ENCODE measurements at regions not wholly inside any gene's neighbourhood (a gene's known extent, or its start where the extent isn't known, plus 50 kb on each side); places are given as distances from the start of the nearest gene placed in this dataset.

- WGBS, 2 donors (ENCODE audit: extremely low coverage in 2 of 2, insufficient read length in 2 of 2, insufficient replicate concordance in 1 of 2): no CpG with 5 or more reads among the region's 9 CpGs
- Histone ChIP-seq H2BK12ac (ENCODE audit: low read length) (no peak overlapping the region), H3K9ac (ENCODE audit: low read depth, low read length, poor library complexity) (no peak overlapping the region), H3K4me2 (ENCODE audit: insufficient read depth, low read length, poor library complexity, severe bottlenecking) (no peak overlapping the region), H4K8ac (ENCODE audit: low read depth, low read length) (no peak overlapping the region), H2AFZ (ENCODE audit: low read length) (no peak overlapping the region), H3K14ac (ENCODE audit: low read length) (no peak overlapping the region), H3K23ac (ENCODE audit: low read depth, low read length, poor library complexity) (no peak overlapping the region), H4K91ac (ENCODE audit: low read depth, low read length, poor library complexity) (no peak overlapping the region), H3K9me3 (replicated peaks in 1 of 2; ENCODE audit: control insufficient read depth in 2 of 2, insufficient read depth in 1 of 2, low read depth in 1 of 2, low read length in 2 of 2) (no peaks in the 10 kb centered on the region), H3K36me3 (replicated peaks in 1 of 2; ENCODE audit: control insufficient read depth in 2 of 2, insufficient read depth in 2 of 2, low read length in 2 of 2) (no peaks in the 10 kb centered on the region), H2BK120ac (ENCODE audit: low read depth, low read length) (no peak overlapping the region), H2BK5ac (ENCODE audit: low read length) (no peak overlapping the region), H2BK15ac (ENCODE audit: low read length) (no peak overlapping the region), H3K27ac (replicated peaks; ENCODE audit: low read length) (no peak overlapping the region), H3K4ac (ENCODE audit: low read length) (no peak overlapping the region), H3K4me3 (ENCODE audit: low read length in 2 of 2) (no peak overlapping the region), H3K79me1 (ENCODE audit: low read depth, low read length) (no peaks in the 10 kb centered on the region), H3K4me1 (ENCODE audit: control insufficient read depth in 2 of 2, insufficient read depth in 1 of 2, low read depth in 1 of 2, low read length in 2 of 2) (no peaks in the 10 kb centered on the region), H2AK5ac (ENCODE audit: low read depth, low read length) (no peak overlapping the region), H3K27me3 (ENCODE audit: control insufficient read depth in 3 of 3, insufficient read depth in 3 of 3, low read depth in 1 of 3, low read length in 3 of 3) (no peaks in the 10 kb centered on the region), H3K18ac (ENCODE audit: low read length) (no peak overlapping the region)
- no peak for DNase-seq (ENCODE audit: low spot score)
Measured at GRCh38 chrX:124426288-124427169, 80.2 kb downstream of the SH2D1A start.

DNA sequence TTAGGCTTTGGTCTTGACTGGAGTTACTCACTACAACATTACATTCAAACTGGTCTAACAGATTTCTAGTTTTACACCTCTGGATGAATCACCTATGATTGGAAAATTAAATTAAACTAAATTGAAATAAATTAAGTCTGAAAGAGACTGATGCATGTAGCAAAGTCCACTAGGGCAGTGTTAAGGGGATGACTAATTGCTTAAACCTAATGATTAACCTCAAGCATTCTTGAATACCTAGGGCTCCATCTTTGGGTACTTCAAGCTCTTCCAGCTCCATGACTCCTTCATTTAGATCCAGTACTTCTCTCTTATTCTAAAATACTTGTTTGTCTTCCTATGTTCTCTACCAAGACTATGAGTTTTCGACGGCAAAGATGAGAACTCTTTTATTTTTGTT lies 86.8 kb downstream of the SH2D1A start:
- no peak overlapping the region for H3K4me3 ChIP-seq (ENCODE audit: low read length in 2 of 2)
- H3K27ac ChIP-seq (replicated peaks; ENCODE audit: low read length): no peak overlapping the region
- no peak overlapping the region for H2BK120ac ChIP-seq (ENCODE audit: low read depth, low read length)
- no peak overlapping the region for H3K14ac ChIP-seq (ENCODE audit: low read length)
- H3K9ac ChIP-seq (ENCODE audit: low read depth, low read length, poor library complexity): no peak overlapping the region
- no peak overlapping the region for H2AK5ac ChIP-seq (ENCODE audit: low read depth, low read length)
- no peaks in the 10 kb centered on the region for H3K36me3 ChIP-seq (replicated peaks in 1 of 2; ENCODE audit: control insufficient read depth in 2 of 2, insufficient read depth in 2 of 2, low read length in 2 of 2)
- DNase-seq (ENCODE audit: low spot score): no peak
- no peak overlapping the region for H4K8ac ChIP-seq (ENCODE audit: low read depth, low read length)
- H4K91ac ChIP-seq (ENCODE audit: low read depth, low read length, poor library complexity): no peak overlapping the region
- H3K27me3 ChIP-seq (ENCODE audit: control insufficient read depth in 3 of 3, insufficient read depth in 3 of 3, low read depth in 1 of 3, low read length in 3 of 3): no peaks in the 10 kb centered on the region
- H2BK15ac ChIP-seq (ENCODE audit: low read length): no peak overlapping the region
- H3K23ac ChIP-seq (ENCODE audit: low read depth, low read length, poor library complexity): no peak overlapping the region
- no peaks in the 10 kb centered on the region for H3K79me1 ChIP-seq (ENCODE audit: low read depth, low read length)
- H2AFZ ChIP-seq (ENCODE audit: low read length): no peak overlapping the region
- no peak overlapping the region for H3K18ac ChIP-seq (ENCODE audit: low read length)
- H3K4ac ChIP-seq (ENCODE audit: low read length): no peak overlapping the region
- no peak overlapping the region for H3K4me2 ChIP-seq (ENCODE audit: insufficient read depth, low read length, poor library complexity, severe bottlenecking)
- no peaks in the 10 kb centered on the region for H3K4me1 ChIP-seq (ENCODE audit: control insufficient read depth in 2 of 2, insufficient read depth in 1 of 2, low read depth in 1 of 2, low read length in 2 of 2)
- no CpG with 5 or more reads among the region's 2 CpGs for WGBS, 2 donors (ENCODE audit: extremely low coverage in 2 of 2, insufficient read length in 2 of 2, insufficient replicate concordance in 1 of 2)
- no peaks in the 10 kb centered on the region for H3K9me3 ChIP-seq (replicated peaks in 1 of 2; ENCODE audit: control insufficient read depth in 2 of 2, insufficient read depth in 1 of 2, low read depth in 1 of 2, low read length in 2 of 2)
- no peak overlapping the region for H2BK12ac ChIP-seq (ENCODE audit: low read length)
- no peak overlapping the region for H2BK5ac ChIP-seq (ENCODE audit: low read length)

- Histone ChIP-seq H3K23ac (ENCODE audit: low read depth, low read length, poor library complexity) (no peak overlapping the region), H3K4me2 (ENCODE audit: insufficient read depth, low read length, poor library complexity, severe bottlenecking) (no peak overlapping the region), H3K36me3 (replicated peaks in 1 of 2; ENCODE audit: control insufficient read depth in 2 of 2, insufficient read depth in 2 of 2, low read length in 2 of 2) (no peaks in the 10 kb centered on the region), H3K14ac (ENCODE audit: low read length) (no peak overlapping the region), H2BK12ac (ENCODE audit: low read length) (no peak overlapping the region), H3K27me3 (ENCODE audit: control insufficient read depth in 3 of 3, insufficient read depth in 3 of 3, low read depth in 1 of 3, low read length in 3 of 3) (no peaks in the 10 kb centered on the region), H3K9me3 (replicated peaks in 1 of 2; ENCODE audit: control insufficient read depth in 2 of 2, insufficient read depth in 1 of 2, low read depth in 1 of 2, low read length in 2 of 2) (no peaks in the 10 kb centered on the region), H4K8ac (ENCODE audit: low read depth, low read length) (no peak overlapping the region), H3K18ac (ENCODE audit: low read length) (no peak overlapping the region), H3K9ac (ENCODE audit: low read depth, low read length, poor library complexity) (no peak overlapping the region), H4K91ac (ENCODE audit: low read depth, low read length, poor library complexity) (no peak overlapping the region), H2BK5ac (ENCODE audit: low read length) (no peak overlapping the region), H2AK5ac (ENCODE audit: low read depth, low read length) (no peak overlapping the region), H3K4me1 (ENCODE audit: control insufficient read depth in 2 of 2, insufficient read depth in 1 of 2, low read depth in 1 of 2, low read length in 2 of 2) (no peaks in the 10 kb centered on the region), H3K4me3 (ENCODE audit: low read length in 2 of 2) (no peak overlapping the region), H3K27ac (replicated peaks; ENCODE audit: low read length) (no peak overlapping the region), H2BK120ac (ENCODE audit: low read depth, low read length) (no peak overlapping the region), H3K4ac (ENCODE audit: low read length) (no peak overlapping the region), H3K79me1 (ENCODE audit: low read depth, low read length) (no peaks in the 10 kb centered on the region), H2AFZ (ENCODE audit: low read length) (no peak overlapping the region), H2BK15ac (ENCODE audit: low read length) (no peak overlapping the region)
- no CpG with 5 or more reads among the region's 4 CpGs for WGBS, 2 donors (ENCODE audit: extremely low coverage in 2 of 2, insufficient read length in 2 of 2, insufficient replicate concordance in 1 of 2)
- DNase-seq (ENCODE audit: low spot score): no peak
Measured at GRCh38 chrX:124435616-124436015, 89.3 kb downstream of the SH2D1A start.

GRCh38 chrX:124440695-124441094 lies 94.3 kb downstream of the SH2D1A start:
- H3K27ac ChIP-seq (replicated peaks; ENCODE audit: low read length): no peak overlapping the region
- no peak overlapping the region for H3K4me3 ChIP-seq (ENCODE audit: low read length in 2 of 2)
- no peaks in the 10 kb centered on the region for H3K4me1 ChIP-seq (ENCODE audit: control insufficient read depth in 2 of 2, insufficient read depth in 1 of 2, low read depth in 1 of 2, low read length in 2 of 2)
- H3K18ac ChIP-seq (ENCODE audit: low read length): no peak overlapping the region
- no peak overlapping the region for H2AFZ ChIP-seq (ENCODE audit: low read length)
- peaks cover 0 to 5% (median 0%) of the 10 kb centered on the region in 3 experiments for H3K27me3 ChIP-seq (ENCODE audit: control insufficient read depth in 3 of 3, insufficient read depth in 3 of 3, low read depth in 1 of 3, low read length in 3 of 3)
- no peaks in the 10 kb centered on the region for H3K36me3 ChIP-seq (replicated peaks in 1 of 2; ENCODE audit: control insufficient read depth in 2 of 2, insufficient read depth in 2 of 2, low read length in 2 of 2)
- no peaks in the 10 kb centered on the region for H3K79me1 ChIP-seq (ENCODE audit: low read depth, low read length)
- H3K4me2 ChIP-seq (ENCODE audit: insufficient read depth, low read length, poor library complexity, severe bottlenecking): no peak overlapping the region
- WGBS, 2 donors (ENCODE audit: extremely low coverage in 2 of 2, insufficient read length in 2 of 2, insufficient replicate concordance in 1 of 2): no CpG with 5 or more reads among the region's 2 CpGs
- no peak overlapping the region for H2BK15ac ChIP-seq (ENCODE audit: low read length)
- no peak overlapping the region for H3K9ac ChIP-seq (ENCODE audit: low read depth, low read length, poor library complexity)
- H2AK5ac ChIP-seq (ENCODE audit: low read depth, low read length): no peak overlapping the region
- no peak overlapping the region for H2BK5ac ChIP-seq (ENCODE audit: low read length)
- no peak overlapping the region for H4K8ac ChIP-seq (ENCODE audit: low read depth, low read length)
- no peak overlapping the region for H3K4ac ChIP-seq (ENCODE audit: low read length)
- H2BK120ac ChIP-seq (ENCODE audit: low read depth, low read length): no peak overlapping the region
- no peak overlapping the region for H2BK12ac ChIP-seq (ENCODE audit: low read length)
- no peak overlapping the region for H3K14ac ChIP-seq (ENCODE audit: low read length)
- no peak overlapping the region for H3K23ac ChIP-seq (ENCODE audit: low read depth, low read length, poor library complexity)
- H4K91ac ChIP-seq (ENCODE audit: low read depth, low read length, poor library complexity): no peak overlapping the region
- DNase-seq (ENCODE audit: low spot score): no peak
- no peaks in the 10 kb centered on the region for H3K9me3 ChIP-seq (replicated peaks in 1 of 2; ENCODE audit: control insufficient read depth in 2 of 2, insufficient read depth in 1 of 2, low read depth in 1 of 2, low read length in 2 of 2)

Measured in neuronal stem cell (in vitro differentiated cells).